ENCODE measurements at regions not wholly inside any gene's neighbourhood (a gene's known extent, or its start where the extent isn't known, plus 50 kb on each side); places are given as distances from the start of the nearest gene placed in this dataset.
"Not testable (repeated sequence)": the region's sequence is repeated elsewhere in the genome, so short reads cannot be mapped to it uniquely, and the experiment has no call there.

DNA sequence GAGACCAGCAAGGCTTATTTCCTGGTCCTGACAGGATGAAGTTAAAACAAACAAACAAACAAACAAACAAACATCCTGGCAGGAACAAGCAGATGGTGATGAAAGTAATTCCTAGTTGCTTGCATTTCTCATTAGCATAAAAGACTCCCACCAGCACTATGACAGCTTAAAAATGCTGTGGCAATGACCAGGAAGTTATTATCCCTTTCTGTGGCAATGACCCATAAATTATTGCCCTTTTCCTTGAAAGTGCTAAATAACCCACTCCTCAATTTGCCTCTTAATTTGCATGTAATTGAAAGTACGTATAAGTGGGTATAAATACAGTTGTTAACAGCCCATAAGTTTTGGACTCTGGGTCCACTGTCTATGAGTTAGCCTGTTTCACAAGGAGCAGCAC lies 727.6 kb upstream of the NEGR1 start:
- ATAC-seq, result no peak
- TF ChIP-seq ZNF8 (CRISPR knock-in tag; IDR thresholded peaks at IDR 0.05), result no peak
- no peak for TF ChIP-seq ZNF70 (CRISPR knock-in tag; IDR thresholded peaks at IDR 0.05)
- TF ChIP-seq OSR1 (CRISPR knock-in tag; IDR thresholded peaks at IDR 0.05), result no peak
- no peak for TF ChIP-seq BACH2 (CRISPR knock-in tag; IDR thresholded peaks at IDR 0.05; ENCODE audit: borderline replicate concordance)
- no peak for TF ChIP-seq ISL1 (CRISPR knock-in tag; IDR thresholded peaks at IDR 0.05)
- TF ChIP-seq ZFP30 (CRISPR knock-in tag; IDR thresholded peaks at IDR 0.05), result no peak

DNA sequence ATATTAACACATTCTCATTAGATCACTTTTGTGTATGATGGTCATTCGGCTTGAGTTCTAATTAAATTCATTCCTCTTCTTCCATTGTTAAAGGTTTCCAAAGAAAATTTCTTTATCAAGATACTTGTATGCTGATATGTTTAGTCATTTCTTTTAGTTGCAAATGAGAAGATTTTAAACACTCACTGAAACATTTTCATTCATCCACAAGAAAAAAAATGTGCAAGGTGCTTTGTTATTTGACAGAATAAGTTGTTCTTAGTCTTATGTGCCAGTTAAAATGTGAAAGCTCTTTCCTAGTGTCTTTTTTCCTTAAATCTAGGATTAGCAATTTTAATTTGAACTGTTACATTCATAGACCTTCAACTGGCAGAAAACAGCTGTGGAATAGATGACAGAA lies 727.0 kb upstream of the NEGR1 start:
- no peak for ATAC-seq
- TF ChIP-seq RARB (CRISPR knock-in tag; IDR thresholded peaks at IDR 0.05), result no peak
- TF ChIP-seq, protein P1, sequence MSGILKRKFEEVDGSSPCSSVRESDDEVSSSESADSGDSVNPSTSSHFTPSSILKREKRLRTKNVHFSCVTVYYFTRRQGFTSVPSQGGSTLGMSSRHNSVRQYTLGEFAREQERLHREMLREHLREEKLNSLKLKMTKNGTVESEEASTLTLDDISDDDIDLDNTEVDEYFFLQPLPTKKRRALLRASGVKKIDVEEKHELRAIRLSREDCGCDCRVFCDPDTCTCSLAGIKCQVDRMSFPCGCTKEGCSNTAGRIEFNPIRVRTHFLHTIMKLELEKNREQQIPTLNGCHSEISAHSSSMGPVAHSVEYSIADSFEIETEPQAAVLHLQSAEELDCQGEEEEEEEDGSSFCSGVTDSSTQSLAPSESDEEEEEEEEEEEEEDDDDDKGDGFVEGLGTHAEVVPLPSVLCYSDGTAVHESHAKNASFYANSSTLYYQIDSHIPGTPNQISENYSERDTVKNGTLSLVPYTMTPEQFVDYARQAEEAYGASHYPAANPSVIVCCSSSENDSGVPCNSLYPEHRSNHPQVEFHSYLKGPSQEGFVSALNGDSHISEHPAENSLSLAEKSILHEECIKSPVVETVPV (CRISPR knock-in tag; IDR thresholded peaks at IDR 0.05), result no peak

DNA sequence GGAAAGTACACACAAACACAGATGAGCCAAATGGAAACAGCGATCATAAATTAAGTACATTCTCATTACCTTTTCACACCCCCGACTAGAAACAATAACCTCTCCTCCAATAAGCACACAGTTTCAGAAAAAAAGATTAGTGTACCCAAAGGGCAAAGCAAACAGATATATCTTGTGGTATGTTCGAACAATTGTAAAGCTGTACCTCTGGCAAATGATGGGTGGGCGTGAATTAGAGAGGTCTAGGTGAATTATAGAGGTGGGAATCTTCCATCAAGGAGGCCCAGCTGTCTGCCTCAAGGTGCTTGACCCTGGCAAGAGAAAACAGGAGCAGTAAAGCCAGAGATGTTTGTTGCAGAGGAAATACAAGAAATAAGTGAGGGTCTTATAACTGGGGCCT lies 715.3 kb upstream of the NEGR1 start:
- no peak for ATAC-seq

DNA sequence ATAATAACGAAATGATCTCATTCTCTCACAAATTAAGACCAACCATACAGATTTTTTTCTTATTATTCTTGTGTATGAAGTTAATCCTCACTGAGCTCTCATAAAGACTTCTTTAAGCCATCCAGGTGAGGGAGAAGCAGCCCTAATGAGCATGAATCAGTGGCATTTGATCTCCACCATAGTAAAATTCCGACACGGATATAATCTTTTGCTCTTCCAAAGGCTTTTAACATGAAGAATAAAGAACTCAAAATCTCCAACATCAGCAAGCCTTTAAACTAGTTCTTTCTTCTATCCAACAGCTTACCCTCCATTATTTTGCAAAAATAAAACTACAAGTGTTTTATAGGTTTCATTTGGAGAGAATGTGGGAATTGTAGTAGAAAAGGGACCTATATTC lies 714.7 kb upstream of the NEGR1 start:
- TF ChIP-seq ESRRG (CRISPR knock-in tag; IDR thresholded peaks at IDR 0.05), result no peak
- no peak for ATAC-seq

More for the DNA sequence above, 715.3 kb upstream of the NEGR1 start:
- TF ChIP-seq, protein P2, sequence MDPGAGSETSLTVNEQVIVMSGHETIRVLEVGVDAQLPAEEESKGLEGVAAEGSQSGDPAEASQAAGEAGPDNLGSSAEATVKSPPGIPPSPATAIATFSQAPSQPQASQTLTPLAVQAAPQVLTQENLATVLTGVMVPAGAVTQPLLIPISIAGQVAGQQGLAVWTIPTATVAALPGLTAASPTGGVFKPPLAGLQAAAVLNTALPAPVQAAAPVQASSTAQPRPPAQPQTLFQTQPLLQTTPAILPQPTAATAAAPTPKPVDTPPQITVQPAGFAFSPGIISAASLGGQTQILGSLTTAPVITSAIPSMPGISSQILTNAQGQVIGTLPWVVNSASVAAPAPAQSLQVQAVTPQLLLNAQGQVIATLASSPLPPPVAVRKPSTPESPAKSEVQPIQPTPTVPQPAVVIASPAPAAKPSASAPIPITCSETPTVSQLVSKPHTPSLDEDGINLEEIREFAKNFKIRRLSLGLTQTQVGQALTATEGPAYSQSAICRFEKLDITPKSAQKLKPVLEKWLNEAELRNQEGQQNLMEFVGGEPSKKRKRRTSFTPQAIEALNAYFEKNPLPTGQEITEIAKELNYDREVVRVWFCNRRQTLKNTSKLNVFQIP (CRISPR knock-in tag; IDR thresholded peaks at IDR 0.05; ENCODE audit: borderline replicate concordance, low read depth), result no peak
- TF ChIP-seq ZC3H10 (CRISPR knock-in tag; IDR thresholded peaks at IDR 0.05) (no peak), ZFP3 (CRISPR knock-in tag; IDR thresholded peaks at IDR 0.05) (no peak), RARB (CRISPR knock-in tag; IDR thresholded peaks at IDR 0.05) (no peak)

DNA sequence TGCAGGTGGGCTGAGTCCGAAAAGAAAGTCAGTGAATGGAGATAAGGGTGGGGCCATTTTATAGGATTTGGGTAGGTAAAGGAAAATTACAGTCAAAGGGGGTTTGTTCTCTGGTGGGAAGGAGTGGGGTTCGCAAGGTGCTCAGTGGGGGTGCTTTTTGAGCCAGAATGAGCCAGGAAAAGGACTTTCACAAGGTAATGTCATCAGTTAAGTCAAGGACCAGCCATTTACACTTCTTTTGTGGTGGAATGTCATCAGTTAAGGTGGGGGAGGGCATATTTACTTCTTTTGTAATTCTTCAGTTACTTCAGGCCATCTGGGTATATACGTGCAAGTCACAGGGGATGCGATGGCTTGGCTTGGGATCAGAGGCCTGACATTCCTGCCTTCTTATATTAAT lies 705.5 kb upstream of the NEGR1 start:
- not testable (repeated sequence) for ATAC-seq

DNA sequence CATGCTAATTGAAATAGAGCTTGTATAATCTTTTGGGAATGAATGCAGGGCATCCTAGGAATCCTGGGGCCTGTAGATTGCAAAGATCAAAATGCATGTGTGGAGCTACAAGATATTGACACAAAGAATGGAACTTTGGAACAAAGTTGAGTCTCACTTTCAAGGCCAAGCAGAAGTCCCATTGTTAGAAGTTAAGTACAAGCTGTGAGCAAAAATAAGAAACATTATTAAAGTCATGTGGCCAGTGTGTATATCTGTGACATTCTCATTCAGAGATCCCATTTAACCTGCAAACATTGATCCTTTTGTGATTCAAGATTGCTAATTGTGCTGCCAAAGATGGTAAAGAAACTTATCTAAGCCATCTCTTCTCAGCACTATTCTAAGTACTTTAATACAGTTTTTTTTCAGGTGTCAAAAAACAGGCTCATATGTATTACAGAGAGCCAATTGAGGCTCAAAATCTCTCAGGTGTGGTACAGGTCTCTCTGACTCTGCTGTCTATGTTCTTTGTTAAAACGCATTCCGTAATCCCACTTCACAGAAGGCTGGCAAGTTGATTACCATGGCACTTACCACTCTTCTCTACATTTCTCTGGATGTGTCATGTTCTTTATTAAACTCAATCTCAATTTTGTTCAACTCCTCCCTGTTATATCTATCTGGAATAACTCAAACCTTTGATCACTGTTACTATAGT lies 704.4 kb upstream of the NEGR1 start:
- ATAC-seq, result no peak
- no peak for TF ChIP-seq ARNTL (CRISPR knock-in tag; IDR thresholded peaks at IDR 0.05; ENCODE audit: borderline replicate concordance, low read depth)
- no peak for TF ChIP-seq ZFP3 (CRISPR knock-in tag; IDR thresholded peaks at IDR 0.05)
- TF ChIP-seq TCF4 (CRISPR knock-in tag; IDR thresholded peaks at IDR 0.05; ENCODE audit: borderline replicate concordance), result no peak
- TF ChIP-seq CSDC2 (CRISPR knock-in tag; IDR thresholded peaks at IDR 0.05), result no peak
- no peak for TF ChIP-seq ZNF70 (CRISPR knock-in tag; IDR thresholded peaks at IDR 0.05)
- TF ChIP-seq, protein P3, sequence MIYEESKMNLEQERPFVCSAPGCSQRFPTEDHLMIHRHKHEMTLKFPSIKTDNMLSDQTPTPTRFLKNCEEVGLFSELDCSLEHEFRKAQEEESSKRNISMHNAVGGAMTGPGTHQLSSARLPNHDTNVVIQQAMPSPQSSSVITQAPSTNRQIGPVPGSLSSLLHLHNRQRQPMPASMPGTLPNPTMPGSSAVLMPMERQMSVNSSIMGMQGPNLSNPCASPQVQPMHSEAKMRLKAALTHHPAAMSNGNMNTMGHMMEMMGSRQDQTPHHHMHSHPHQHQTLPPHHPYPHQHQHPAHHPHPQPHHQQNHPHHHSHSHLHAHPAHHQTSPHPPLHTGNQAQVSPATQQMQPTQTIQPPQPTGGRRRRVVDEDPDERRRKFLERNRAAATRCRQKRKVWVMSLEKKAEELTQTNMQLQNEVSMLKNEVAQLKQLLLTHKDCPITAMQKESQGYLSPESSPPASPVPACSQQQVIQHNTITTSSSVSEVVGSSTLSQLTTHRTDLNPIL (CRISPR knock-in tag; IDR thresholded peaks at IDR 0.05; ENCODE audit: low read depth), result no peak
- TF ChIP-seq OSR1 (CRISPR knock-in tag; IDR thresholded peaks at IDR 0.05), result no peak

DNA sequence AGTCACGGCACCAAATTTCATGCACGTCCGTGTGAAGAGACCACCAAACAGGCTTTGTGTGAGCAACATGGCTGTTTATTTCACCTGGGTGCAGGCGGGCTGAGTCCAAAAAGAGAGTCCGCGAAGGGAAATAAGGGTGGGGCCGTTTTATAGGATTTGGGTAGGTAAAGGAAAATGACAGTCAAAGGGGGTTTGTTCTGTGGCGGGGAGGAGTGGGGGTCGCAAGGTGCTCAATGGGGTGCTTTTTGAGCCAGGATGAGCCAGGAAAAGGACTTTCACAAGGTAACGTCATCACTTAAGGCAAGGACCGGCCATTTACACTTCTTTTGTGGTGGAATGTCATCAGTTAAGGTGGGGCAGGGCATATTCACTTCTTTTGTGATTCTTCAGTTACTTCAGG lies 702.7 kb upstream of the NEGR1 start:
- ATAC-seq, result not testable (repeated sequence)

DNA sequence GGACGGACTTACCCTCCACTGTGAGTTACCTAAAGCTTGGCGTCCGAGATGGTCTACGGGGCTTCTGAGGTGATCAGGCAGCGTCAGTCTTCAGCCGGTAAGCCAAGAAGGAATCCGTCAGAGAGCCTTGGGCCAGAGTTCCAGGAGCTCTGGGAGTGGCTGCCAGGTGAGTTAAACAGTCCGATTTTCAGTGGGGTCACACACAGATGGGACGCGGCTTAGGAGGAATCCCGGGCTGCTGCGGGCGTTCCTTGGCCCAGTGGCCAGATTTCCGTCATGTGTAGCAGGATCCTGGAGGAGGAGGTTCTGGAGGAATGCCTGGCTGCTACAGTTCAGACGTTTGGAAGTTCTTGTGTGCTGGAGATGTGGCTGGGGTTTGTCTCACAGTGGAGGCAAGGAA lies 700.7 kb upstream of the NEGR1 start:
- ATAC-seq, result not testable (repeated sequence)

DNA sequence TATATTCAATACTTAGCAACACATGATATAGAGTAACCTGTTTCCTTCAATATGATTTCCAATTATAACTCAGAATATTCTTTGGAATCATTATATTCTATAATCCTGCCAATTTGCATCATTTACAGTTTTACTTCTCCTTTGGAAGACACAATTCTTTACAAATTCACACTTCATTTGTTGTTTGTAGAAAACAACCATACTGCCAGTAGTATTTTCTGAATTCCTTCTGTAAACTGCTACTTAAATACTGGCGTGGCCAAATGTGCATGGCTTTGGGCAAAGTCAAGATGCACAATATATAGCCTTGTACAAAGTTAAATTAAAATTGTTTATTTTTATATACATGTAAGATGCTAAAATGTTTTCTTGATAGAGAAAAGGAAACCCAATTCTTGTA lies 687.1 kb upstream of the NEGR1 start:
- ATAC-seq, result no peak
- TF ChIP-seq TCF4 (CRISPR knock-in tag; IDR thresholded peaks at IDR 0.05; ENCODE audit: borderline replicate concordance) (no peak), ZC3H10 (CRISPR knock-in tag; IDR thresholded peaks at IDR 0.05) (no peak), TOX (CRISPR knock-in tag; IDR thresholded peaks at IDR 0.05; ENCODE audit: borderline replicate concordance) (no peak), ZNF70 (CRISPR knock-in tag; IDR thresholded peaks at IDR 0.05) (no peak), SNAI2 (CRISPR knock-in tag; IDR thresholded peaks at IDR 0.05) (no peak), ZNF8 (CRISPR knock-in tag; IDR thresholded peaks at IDR 0.05) (no peak)
- TF ChIP-seq, protein P2 (CRISPR knock-in tag; IDR thresholded peaks at IDR 0.05; ENCODE audit: borderline replicate concordance, low read depth), result no peak
- TF ChIP-seq, protein P4, sequence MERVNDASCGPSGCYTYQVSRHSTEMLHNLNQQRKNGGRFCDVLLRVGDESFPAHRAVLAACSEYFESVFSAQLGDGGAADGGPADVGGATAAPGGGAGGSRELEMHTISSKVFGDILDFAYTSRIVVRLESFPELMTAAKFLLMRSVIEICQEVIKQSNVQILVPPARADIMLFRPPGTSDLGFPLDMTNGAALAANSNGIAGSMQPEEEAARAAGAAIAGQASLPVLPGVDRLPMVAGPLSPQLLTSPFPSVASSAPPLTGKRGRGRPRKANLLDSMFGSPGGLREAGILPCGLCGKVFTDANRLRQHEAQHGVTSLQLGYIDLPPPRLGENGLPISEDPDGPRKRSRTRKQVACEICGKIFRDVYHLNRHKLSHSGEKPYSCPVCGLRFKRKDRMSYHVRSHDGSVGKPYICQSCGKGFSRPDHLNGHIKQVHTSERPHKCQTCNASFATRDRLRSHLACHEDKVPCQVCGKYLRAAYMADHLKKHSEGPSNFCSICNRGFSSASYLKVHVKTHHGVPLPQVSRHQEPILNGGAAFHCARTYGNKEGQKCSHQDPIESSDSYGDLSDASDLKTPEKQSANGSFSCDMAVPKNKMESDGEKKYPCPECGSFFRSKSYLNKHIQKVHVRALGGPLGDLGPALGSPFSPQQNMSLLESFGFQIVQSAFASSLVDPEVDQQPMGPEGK (CRISPR knock-in tag; IDR thresholded peaks at IDR 0.05; ENCODE audit: borderline replicate concordance), result no peak
- TF ChIP-seq, protein P3 (CRISPR knock-in tag; IDR thresholded peaks at IDR 0.05; ENCODE audit: low read depth), result no peak
